Natural killer cell treated with Interleukin-12 subunit alpha and Interleukin-12 subunit beta and Interleukin-15 and Interleukin-18, amount 100 ng/mL, for 72 hours (primary cell): ENCODE measurements at regions not wholly inside any gene's neighbourhood (a gene's known extent, or its start where the extent isn't known, plus 50 kb on each side); places are given as distances from the start of the nearest gene placed in this dataset.
"Not testable (repeated sequence)": the region's sequence is repeated elsewhere in the genome, so short reads cannot be mapped to it uniquely, and the experiment has no call there.

Experiments
- ATAC-seq, 2 donors: fragments of 150-1000 bp; cut with Tn5 transposase in 1 of 2; sonication (Bioruptor Pico), chemical (Tn5 transposase) in 1 of 2; 2 replicates each; pipeline ENCODE4 v1.10.0; 2021
- DNase-seq: peaks from one replicate; pipeline ENCODE4 v3.0.0; 2022; ENCODE audit warnings: low spot score
- H3K27ac Mint-ChIP-seq, 2 donors: 1 replicate in 1 of 2; 2 replicates in 1 of 2; pipeline ENCODE4 v1.8.0; 2022; ENCODE audit warnings: mixed read lengths in 2 of 2, mild to moderate bottlenecking in 1 of 2, moderate library complexity in 1 of 2
- H3K27me3 Mint-ChIP-seq, 2 donors: 1 replicate in 1 of 2; 2 replicates in 1 of 2; pipeline ENCODE4 v1.8.0; 2022; ENCODE audit warnings: mixed read lengths in 2 of 2
- H3K36me3 Mint-ChIP-seq: one replicate; pipeline ENCODE4 v1.8.0; 2022; ENCODE audit warnings: mixed read lengths
- H3K4me1 Mint-ChIP-seq, 2 donors: 1 replicate in 1 of 2; 2 replicates in 1 of 2; pipeline ENCODE4 v1.8.0; 2022; ENCODE audit warnings: low read depth in 2 of 2, mixed read lengths in 2 of 2, mild to moderate bottlenecking in 1 of 2
- H3K4me3 Mint-ChIP-seq: one replicate; pipeline ENCODE4 v1.8.0; 2022; ENCODE audit warnings: mixed read lengths
- H3K9me3 Mint-ChIP-seq: 2 replicates; pipeline ENCODE4 v1.8.0; 2022; ENCODE audit warnings: mixed read lengths

DNA sequence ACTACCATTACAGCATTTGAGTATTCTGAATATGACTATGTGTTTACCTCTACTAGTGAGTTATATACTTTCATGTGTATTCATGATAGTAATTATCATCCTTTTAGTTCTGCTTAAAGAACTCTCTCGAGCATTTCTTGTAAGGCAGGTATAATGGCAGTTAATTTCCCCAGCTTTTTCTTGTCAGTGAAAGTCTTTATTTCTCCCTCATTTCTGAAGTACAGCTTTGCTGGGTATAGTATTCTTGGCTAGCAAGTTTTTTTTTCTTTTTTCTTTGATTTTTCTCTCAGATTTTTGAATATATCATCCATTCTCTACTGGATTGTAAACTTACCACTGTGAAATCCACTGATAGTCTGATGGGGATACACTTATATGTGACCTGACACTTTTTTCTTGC, 165.9 kb upstream of the ARHGAP5 start:
- DNase-seq: no peak
- no peak for ATAC-seq
- Mint-ChIP-seq H3K4me1 (no peaks in the 10 kb centered on the region), H3K36me3 (peaks cover 8% of the 10 kb centered on the region), H3K27me3 (peaks cover 0 to 7% of the 10 kb centered on the region in 2 donors), H3K27ac (no peak overlapping the region), H3K9me3 (peaks cover 14% of the 10 kb centered on the region), H3K4me3 (no peak overlapping the region)

DNA sequence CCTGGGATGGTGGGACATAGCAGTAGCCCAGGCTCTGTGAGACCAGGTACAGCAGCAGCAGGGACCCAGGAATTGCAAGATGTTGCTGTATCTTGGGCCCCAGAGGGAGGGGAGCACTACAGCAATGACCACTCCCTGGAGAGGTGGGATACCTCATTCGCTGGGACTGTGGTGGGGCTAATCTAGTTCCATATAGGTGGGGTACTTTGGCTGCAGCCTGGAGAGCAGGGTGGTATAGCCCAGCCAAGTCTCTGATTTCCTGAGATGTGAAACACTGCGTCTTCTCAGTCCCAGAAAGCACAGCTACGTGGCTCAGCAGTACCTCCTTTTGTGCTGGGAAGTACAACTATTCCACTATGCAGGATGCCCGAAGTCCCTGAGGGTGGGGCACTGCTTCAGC, 163.7 kb upstream of the ARHGAP5 start:
- Mint-ChIP-seq H3K9me3 (peaks cover 14% of the 10 kb centered on the region), H3K27me3 (peaks cover 0 to 7% of the 10 kb centered on the region in 2 donors), H3K4me1 (no peaks in the 10 kb centered on the region), H3K36me3 (peaks cover 8% of the 10 kb centered on the region), H3K27ac (no peak overlapping the region), H3K4me3 (no peak overlapping the region)
- DNase-seq: no peak
- ATAC-seq: peak in 1 of 2 donors; percentile 28

DNA sequence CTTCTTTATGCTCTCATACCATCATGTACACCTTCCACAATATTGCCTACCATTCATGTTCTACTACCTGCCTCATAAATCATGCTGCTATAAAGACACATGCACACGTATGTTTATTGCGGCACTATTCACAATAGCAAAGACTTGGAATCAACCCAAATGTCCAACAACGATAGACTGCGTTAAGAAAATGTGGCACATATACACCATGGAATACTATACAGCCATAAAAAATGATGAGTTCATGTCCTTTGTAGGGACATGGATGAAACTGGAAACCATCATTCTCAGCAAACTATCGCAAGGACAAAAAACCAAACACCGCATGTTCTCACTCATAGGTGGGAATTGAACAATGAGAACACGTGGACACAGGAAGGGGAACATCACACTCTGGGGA, 158.8 kb upstream of the ARHGAP5 start:
- H3K27me3 Mint-ChIP-seq, H3K36me3 Mint-ChIP-seq, H3K27ac Mint-ChIP-seq, DNase-seq, ATAC-seq, H3K4me1 Mint-ChIP-seq, H3K4me3 Mint-ChIP-seq, H3K9me3 Mint-ChIP-seq: not testable (repeated sequence)

DNA sequence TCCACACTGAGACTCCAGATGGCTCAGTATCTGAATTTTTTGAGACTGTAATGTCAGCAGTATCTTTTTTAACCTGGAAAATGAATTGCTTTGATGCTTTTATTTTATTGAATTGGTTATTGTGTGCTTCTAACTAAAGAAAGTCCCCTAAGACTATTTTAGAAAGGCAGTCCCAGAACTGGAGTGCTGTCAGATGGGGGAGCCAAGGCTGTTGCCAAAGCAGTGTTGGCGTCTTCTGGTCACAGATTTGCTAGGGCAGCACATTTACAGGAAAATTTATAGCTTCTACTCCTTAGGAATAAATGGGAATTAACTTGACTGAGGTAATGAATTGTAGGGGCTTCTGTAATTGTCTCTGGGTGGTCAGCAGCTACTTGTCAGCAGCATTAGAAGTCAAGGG, 157.1 kb upstream of the ARHGAP5 start:
- Mint-ChIP-seq H3K36me3 (no peaks in the 10 kb centered on the region), H3K4me1 (no peaks in the 10 kb centered on the region), H3K27me3 (no peaks in the 10 kb centered on the region), H3K27ac (no peak overlapping the region), H3K4me3 (no peak overlapping the region), H3K9me3 (no peaks in the 10 kb centered on the region)
- ATAC-seq (no peak), DNase-seq (no peak)

DNA sequence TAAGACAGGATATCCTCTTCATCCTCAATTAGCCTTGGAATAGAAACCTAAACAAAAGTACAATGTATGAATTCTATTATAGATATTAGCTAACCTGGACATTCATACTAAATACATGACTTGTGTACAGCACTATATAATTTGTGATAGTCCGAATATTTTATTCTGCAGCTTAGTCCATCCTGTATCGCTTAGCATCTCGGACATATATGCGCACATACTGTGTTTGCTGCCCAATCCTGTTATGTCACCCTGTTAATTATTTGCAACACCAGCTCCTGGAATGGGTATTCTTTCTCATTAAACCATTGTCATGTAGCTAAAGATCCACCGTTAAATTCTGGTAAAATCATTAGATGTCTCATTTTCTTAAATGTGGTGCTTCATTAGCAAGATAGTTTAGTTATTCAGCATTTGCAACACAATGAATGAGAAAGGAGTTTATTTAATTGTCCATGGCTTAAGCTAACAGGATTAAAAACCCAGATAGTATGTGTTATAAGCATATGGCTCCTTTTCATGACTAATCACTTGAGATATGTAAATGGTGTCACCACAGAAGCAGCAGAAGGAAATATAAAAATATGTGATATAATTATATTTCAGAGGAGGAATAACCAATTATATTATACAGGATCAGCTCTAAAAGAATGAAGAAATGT, 156.0 kb upstream of the ARHGAP5 start:
- DNase-seq (no peak), ATAC-seq (no peak)
- H3K4me3 Mint-ChIP-seq: no peak overlapping the region
- no peaks in the 10 kb centered on the region for H3K36me3 Mint-ChIP-seq
- H3K27ac Mint-ChIP-seq: no peak overlapping the region
- H3K27me3 Mint-ChIP-seq: no peaks in the 10 kb centered on the region
- no peaks in the 10 kb centered on the region for H3K9me3 Mint-ChIP-seq
- no peaks in the 10 kb centered on the region for H3K4me1 Mint-ChIP-seq

GRCh38 chr14:31921721-31922120, 155.4 kb upstream of the ARHGAP5 start:
- Mint-ChIP-seq H3K36me3 (no peaks in the 10 kb centered on the region), H3K27me3 (no peaks in the 10 kb centered on the region), H3K27ac (no peak overlapping the region), H3K4me3 (no peak overlapping the region), H3K9me3 (no peaks in the 10 kb centered on the region), H3K4me1 (no peaks in the 10 kb centered on the region)
- no peak for DNase-seq
- no peak for ATAC-seq

DNA sequence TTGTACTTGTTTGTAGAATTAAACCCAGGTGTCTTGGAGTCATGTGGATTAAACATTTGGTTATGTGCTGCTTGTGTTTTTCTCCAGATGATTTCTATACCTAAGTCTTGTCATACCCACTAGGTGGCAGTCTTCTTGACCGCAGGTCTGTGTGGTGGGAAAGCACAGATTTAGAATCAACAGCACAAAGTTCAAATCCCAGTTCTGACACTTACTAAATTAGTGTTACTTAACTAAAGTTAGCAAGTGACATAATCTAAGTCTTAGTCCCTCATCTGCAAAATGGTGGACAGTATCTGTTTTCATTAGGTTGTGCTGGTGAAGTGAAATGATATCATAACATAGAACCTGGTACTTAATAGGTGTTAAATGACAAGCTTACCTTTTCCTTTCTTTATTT, 151.0 kb upstream of the ARHGAP5 start:
- H3K4me1 Mint-ChIP-seq: no peaks in the 10 kb centered on the region
- no peak overlapping the region for H3K4me3 Mint-ChIP-seq
- no peak for ATAC-seq
- DNase-seq: no peak
- no peaks in the 10 kb centered on the region for H3K27me3 Mint-ChIP-seq
- H3K27ac Mint-ChIP-seq: no peak overlapping the region
- no peaks in the 10 kb centered on the region for H3K9me3 Mint-ChIP-seq
- H3K36me3 Mint-ChIP-seq: no peaks in the 10 kb centered on the region

- Mint-ChIP-seq H3K27ac (no peak overlapping the region), H3K4me1 (no peaks in the 10 kb centered on the region), H3K36me3 (no peaks in the 10 kb centered on the region), H3K27me3 (no peaks in the 10 kb centered on the region), H3K9me3 (no peaks in the 10 kb centered on the region), H3K4me3 (no peak overlapping the region)
- ATAC-seq (no peak), DNase-seq (no peak)
Measured at GRCh38 chr14:31926652-31927347, 150.3 kb upstream of the ARHGAP5 start.

- Mint-ChIP-seq H3K4me3 (no peak overlapping the region), H3K4me1 (no peaks in the 10 kb centered on the region), H3K36me3 (no peaks in the 10 kb centered on the region), H3K27ac (no peak overlapping the region), H3K27me3 (no peaks in the 10 kb centered on the region), H3K9me3 (no peaks in the 10 kb centered on the region)
- DNase-seq (no peak), ATAC-seq (peak in 1 of 2 donors; percentile 38)
Measured at GRCh38 chr14:31927348-31927832, 149.7 kb upstream of the ARHGAP5 start.

DNA sequence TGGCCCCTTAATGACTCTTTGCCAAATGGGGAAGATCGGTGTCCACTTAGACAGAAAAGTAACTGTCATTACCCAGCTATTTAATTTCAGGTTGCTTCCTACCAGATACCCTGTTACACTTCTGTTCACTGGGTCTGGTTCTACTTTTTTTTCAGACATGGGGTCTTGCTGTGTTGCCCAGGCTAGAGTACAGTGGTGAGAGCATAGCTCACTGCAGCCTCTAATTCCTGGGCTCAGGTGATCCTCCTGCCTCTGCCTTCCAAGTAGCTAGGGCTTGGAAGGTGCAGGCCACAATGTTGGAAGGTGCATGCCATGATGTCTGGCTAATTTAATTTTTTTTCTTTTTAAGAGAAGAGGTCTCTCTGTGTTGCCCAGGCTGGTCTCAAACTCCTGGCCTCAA, 147.0 kb upstream of the ARHGAP5 start:
- no peaks in the 10 kb centered on the region for H3K4me1 Mint-ChIP-seq
- H3K27me3 Mint-ChIP-seq: peaks cover 0 to 6% of the 10 kb centered on the region in 2 donors
- H3K4me3 Mint-ChIP-seq: no peak overlapping the region
- DNase-seq (no peak), ATAC-seq (peak in 1 of 2 donors; percentile 24)
- H3K36me3 Mint-ChIP-seq: no peaks in the 10 kb centered on the region
- H3K27ac Mint-ChIP-seq: no peak overlapping the region
- H3K9me3 Mint-ChIP-seq: no peaks in the 10 kb centered on the region

DNA sequence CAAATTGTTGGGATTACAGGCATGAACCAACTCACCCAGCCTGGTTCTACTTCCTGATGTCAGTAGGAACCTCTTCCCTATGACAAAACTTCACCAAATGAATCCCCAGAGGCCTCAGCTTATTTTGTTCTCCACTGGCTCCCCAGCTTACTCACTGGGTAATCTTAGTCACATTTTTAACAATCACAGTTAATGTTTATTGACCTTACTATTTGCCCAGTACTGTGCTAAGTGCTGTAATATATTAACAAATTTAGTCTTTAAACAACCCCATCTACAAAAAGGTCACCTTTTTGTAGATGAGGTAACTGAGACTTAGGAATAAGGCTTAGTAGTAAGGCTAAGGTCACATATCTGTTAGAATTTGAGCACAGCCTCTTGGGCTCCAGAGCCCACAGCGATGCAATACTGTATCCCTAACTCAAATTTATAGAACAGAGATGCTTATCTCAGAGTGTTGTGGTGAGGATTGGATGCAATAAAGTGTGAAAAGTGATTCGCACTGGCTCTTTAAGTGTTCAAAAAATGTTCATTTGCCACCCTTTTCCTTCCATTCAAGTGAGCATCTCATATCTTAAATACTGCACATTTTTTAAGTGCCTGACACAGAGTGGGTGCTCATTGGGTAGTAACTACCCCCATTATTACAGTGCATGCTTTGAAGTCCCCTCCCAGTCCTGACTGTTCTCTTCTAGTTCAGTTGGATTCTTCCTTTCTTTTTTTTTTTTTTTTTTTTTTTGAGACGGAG, 146.4 kb upstream of the ARHGAP5 start:
- no peaks in the 10 kb centered on the region for H3K9me3 Mint-ChIP-seq
- no peak overlapping the region for H3K27ac Mint-ChIP-seq
- ATAC-seq (no peak), DNase-seq (no peak)
- H3K4me1 Mint-ChIP-seq: no peaks in the 10 kb centered on the region
- peaks cover 2 to 11% of the 10 kb centered on the region in 2 donors for H3K27me3 Mint-ChIP-seq
- no peak overlapping the region for H3K4me3 Mint-ChIP-seq
- no peaks in the 10 kb centered on the region for H3K36me3 Mint-ChIP-seq

DNA sequence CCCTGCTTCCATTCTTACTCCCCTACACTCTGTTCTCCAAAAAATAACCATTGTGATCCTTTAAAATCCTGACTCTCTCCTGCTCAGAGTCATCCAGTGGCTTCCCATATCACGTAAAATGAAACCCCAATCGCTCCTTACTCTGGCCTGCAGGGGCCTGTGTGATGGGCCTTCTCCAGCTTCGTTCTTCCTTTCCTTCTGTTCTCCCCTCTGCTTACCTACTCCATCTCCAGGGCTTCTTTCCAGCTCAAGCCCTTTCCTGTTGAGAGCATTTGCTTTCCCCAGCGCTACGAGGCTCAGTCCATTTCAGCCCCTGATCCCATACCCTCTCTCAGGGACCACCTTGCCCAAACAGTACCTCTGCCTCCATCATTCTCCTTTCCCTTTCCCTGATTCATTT, 144.4 kb upstream of the ARHGAP5 start:
- Mint-ChIP-seq H3K9me3 (no peaks in the 10 kb centered on the region), H3K4me3 (no peak overlapping the region), H3K4me1 (peaks cover 1 to 2% of the 10 kb centered on the region in 2 donors), H3K27me3 (peaks cover 3 to 15% of the 10 kb centered on the region in 2 donors), H3K27ac (no peak overlapping the region), H3K36me3 (no peaks in the 10 kb centered on the region)
- no peak for ATAC-seq
- DNase-seq: no peak

DNA sequence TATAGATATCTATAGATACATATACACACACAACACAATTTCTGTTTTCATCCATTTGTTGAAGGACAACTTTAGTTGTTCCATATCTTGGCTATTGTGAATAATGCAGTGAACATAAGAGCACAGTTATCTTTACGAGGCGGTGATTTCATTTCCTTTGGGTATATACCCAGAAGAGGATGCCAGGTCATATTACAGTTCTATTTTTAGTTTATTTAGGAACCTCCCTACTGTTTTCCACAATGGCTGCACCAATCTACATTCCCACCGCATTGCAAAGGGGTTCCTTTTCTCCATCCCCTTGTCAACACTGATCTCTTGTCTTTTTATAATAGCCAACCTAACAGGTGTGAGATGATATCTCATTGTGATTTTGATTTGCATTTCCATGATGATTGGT, 143.4 kb upstream of the ARHGAP5 start:
- DNase-seq (no peak), ATAC-seq (no peak)
- Mint-ChIP-seq H3K27me3 (peaks cover 3 to 15% of the 10 kb centered on the region in 2 donors), H3K27ac (no peak overlapping the region), H3K4me1 (peaks cover 6% of the 10 kb centered on the region in 2 donors), H3K4me3 (no peak overlapping the region), H3K36me3 (no peaks in the 10 kb centered on the region), H3K9me3 (no peaks in the 10 kb centered on the region)

GRCh38 chr14:31934767-31935266, 142.3 kb upstream of the ARHGAP5 start:
- DNase-seq (no peak), ATAC-seq (no peak)
- Mint-ChIP-seq H3K27me3 (peaks cover 3 to 15% of the 10 kb centered on the region in 2 donors), H3K9me3 (no peaks in the 10 kb centered on the region), H3K4me1 (peaks cover 6% of the 10 kb centered on the region in 2 donors), H3K36me3 (no peaks in the 10 kb centered on the region), H3K27ac (no peak overlapping the region), H3K4me3 (no peak overlapping the region)
